ENCODE measurements at regions not wholly inside any gene's neighbourhood (a gene's known extent, or its start where the extent isn't known, plus 50 kb on each side); places are given as distances from the start of the nearest gene placed in this dataset.

GRCh38 chr11:80136991-80137390 is 696.2 kb upstream of the TENM4 start:
- no peak for TF ChIP-seq CTCF (IDR thresholded peaks at IDR 0.05 in 4 of 5, conservative IDR thresholded peaks at IDR 0.05 in 1 of 5)
- TF ChIP-seq POLR2A (IDR thresholded peaks at IDR 0.05): no peak

Data from gastrocnemius medialis (tissue), 4 donors.